SU-DHL-6 (cell line): ENCODE measurements at regions not wholly inside any gene's neighbourhood (a gene's known extent, or its start where the extent isn't known, plus 50 kb on each side); places are given as distances from the start of the nearest gene placed in this dataset.
"Not testable (repeated sequence)": the region's sequence is repeated elsewhere in the genome, so short reads cannot be mapped to it uniquely, and the experiment has no call there.

Experiments used
- CTCF ChIP-seq: fragments of 200-600 bp; sonication (generic); IDR thresholded peaks from one replicate; pipeline ENCODE4 v1.5.1; 2017; ENCODE audit warnings: antibody characterized with exemption, mild to moderate bottlenecking, low read length, moderate library complexity; ENCODE audit not compliant: insufficient read depth, poor library complexity, severe bottlenecking
- EZH2phosphoT487 ChIP-seq: fragments of 200-600 bp; sonication (generic), shearing (Covaris generic); conservative IDR thresholded peaks from 2 replicates; pipeline ENCODE4 v1.6.1; 2018; ENCODE audit warnings: mild to moderate bottlenecking, antibody characterized with exemption, low read length, moderate library complexity, mixed read lengths

- TF ChIP-seq CTCF, EZH2phosphoT487: not testable (repeated sequence)
Measured at GRCh38 chr20:28591680-28592079, 2665.8 kb upstream of the DEFB115 start.
